ENCODE measurements at regions not wholly inside any gene's neighbourhood (a gene's known extent, or its start where the extent isn't known, plus 50 kb on each side); places are given as distances from the start of the nearest gene placed in this dataset.
"Not testable (repeated sequence)": the region's sequence is repeated elsewhere in the genome, so short reads cannot be mapped to it uniquely, and the experiment has no call there.

DNA sequence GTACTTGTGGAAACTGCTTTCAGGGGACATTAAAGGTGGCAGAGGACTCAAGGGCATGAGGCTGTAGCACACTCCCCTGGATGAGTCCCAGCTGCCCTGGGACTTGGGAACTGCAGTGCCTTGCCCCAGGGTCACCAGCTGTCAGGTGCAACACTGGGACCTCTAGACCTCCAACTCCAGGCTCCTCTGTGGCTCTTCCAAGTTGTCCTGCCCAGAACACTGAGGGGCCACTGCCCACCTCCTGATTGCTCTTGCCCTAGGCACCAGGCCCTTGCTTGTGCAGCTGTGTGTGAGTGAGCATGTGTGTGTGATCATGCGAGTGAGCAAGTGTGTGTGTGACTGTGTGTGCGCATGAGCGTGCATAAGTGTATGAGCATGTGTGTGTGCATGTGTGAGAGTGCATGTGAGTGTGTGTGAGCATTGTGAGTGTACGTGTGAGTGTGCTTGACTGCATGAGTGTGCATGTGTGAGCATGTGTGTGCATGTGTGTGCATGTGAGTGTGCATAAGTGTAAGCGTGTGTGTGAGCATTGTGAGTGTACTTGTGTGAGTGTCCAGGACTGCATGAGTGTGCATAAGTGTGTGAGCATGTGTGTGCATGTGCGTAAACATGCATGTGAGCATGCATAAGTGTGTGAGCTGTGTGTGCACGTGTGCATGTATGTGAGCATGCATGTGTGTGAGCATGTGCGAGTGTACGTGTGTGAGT is 301.5 kb downstream of the NDUFA10 start:
- DNase-seq = no peak

- DNase-seq = no peak
Measured at GRCh38 chr2:239722760-239723470, 302.2 kb downstream of the NDUFA10 start.

DNA sequence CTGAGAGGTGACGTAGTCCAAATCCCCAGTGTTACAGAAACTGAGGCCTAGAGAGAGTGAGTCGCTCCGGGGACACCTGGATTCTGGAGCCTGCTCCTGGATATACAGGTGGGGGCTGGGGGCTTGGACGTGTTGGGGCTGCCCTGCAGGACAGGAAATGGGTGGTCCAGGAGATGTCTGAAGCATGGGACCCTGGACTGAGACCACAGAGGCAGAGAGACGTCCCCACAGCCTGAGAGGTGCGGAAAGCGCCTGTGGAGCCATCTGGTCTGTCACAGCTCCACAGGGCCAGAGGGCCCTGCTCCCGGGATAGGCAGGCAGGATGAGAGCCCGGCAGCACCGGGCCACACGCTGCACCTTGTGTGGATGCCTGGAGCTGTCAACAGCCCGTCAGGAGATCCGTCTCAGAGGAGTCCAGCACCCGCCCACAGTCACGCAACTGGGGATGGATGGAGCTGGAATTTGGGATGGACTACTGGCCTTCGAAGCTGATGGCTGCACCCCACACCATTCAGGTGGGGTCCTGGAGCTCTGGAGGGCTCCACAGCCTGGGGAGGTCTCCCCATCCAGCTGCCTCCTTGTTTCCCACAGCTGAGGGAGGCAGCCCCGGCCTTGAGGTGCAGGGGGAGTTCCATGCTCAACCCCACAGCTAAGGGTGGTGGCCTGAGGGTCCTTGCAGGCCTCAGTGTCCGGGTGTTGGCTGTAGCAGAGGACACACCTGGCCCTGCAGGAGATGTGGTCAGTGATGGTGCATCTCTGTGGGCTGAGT is 303.0 kb downstream of the NDUFA10 start:
- no peak for DNase-seq

DNA sequence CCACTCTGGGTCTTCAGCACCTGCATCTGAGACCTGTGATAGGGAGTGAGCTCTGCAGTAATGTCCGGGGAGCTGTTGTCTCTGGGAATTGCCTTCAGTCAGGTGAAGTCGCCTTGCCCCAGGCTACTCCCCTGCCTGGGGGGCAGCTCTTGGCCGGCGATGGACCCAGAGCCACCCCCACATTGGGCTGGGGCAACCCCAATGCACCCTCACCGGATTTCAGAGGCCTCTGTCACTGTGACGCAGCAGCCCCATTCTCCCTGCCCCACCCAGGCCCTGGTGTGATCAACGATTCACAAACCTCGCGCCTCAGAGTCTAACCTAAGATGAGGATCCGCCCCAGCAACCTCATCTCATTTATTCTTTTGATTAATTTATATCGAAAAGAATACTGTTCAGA is 303.6 kb downstream of the NDUFA10 start:
- DNase-seq = no peak

- no peak for DNase-seq
Measured at GRCh38 chr2:239720361-239721360, 304.5 kb downstream of the NDUFA10 start.

DNA sequence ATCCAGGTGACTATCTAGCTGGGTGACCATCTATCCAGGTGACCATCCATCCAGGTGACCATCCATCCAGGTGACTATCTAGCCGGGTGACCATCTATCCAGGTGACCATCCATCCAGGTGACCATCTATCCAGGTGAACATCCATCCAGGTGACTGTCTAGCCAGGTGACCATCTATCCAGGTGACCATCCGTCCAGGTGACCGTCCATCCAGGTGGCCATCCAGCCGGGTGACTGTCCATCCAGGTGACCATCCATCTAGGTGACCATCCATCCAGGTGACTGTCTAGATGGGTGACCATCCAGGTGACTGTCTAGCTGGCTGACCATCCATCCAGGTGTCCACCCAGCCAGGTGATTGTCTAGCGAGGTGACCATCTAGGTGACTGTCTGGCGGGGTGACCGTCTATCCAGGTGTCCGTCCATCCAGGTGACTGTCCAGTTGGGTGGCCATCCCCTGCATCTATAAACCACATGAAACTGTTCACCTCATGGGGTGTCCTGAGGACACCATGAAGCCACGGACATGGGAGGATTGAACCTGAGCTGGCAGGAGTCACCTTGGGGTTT is 305.3 kb downstream of the NDUFA10 start:
- DNase-seq = no peak

DNA sequence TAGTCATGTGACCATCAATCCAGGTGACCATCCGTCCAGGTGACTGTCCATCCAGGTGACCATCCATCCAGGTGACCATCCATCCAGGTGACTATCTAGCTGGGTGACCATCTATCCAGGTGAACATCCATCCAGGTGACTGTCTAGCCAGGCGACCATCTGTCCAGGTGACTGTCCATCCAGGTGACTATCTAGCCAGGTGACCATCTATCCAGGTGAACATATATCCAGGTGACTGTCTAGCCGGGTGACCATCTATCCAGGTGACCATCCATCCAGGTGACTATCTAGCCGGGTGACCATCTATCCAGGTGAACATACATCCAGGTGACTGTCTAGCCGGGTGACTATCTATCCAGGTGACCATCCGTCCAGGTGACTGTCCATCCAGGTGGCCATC is 306.2 kb downstream of the NDUFA10 start:
- not testable (repeated sequence) for DNase-seq

- no peak for DNase-seq
Measured at GRCh38 chr2:239717706-239718105, 307.4 kb downstream of the NDUFA10 start.

DNA sequence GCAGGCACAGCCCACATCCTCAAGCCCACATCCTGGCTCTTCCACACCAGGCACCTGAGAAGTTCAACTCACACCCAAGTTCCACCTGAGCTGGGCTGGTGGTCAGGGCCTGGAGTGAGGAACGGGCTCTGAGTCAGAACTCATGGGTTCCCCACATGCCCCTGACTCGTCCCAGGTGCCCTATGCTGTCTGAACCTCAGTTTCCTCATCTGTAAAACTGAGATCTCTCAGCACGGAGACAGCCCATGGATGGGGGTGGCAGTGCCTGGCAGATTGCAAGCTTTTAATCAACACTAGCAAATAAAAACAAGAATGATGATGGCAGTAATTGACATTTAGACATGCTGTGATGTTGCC is 307.8 kb downstream of the NDUFA10 start:
- DNase-seq = no peak

DNA sequence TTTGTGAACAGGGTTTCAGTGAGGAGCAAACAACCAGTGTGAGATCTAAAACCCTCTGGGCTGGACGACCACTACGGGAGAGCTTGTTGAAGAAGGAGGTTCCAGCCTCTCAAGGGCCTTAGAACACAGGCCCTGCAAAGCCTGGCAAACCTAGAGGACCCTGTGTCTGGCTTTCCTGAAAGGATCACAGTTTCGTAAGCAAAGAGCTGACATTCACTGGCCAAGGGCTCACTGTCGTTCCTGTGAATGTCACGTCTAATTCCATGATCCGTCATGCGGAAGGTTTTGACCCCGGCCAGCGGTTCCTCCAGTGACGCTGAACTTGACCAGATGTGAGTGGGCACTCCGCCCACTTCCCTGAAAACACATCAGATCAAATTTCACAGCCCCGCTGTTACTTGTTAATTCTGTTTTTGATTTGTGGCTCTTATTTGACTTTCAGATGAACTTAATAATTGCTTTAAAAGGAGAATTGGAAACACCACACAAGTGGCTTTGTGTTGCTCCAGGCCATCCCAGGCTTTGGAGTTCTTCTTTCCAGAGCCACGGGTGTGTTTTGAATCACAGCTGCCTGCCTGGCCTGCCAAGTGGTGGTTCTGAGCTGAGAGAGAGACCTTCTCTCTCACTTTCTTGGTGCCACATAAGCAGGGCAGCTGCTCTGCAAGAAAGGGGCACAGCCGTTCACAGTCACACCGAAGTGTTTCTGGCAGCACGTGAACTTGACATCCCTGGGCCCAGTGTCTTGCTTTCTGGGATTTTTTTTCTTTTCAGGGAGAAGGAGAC is 308.4 kb downstream of the NDUFA10 start:
- DNase-seq = peak; percentile 67

GRCh38 chr2:239716009-239716408 is 309.1 kb downstream of the NDUFA10 start:
- no peak for DNase-seq

DNA sequence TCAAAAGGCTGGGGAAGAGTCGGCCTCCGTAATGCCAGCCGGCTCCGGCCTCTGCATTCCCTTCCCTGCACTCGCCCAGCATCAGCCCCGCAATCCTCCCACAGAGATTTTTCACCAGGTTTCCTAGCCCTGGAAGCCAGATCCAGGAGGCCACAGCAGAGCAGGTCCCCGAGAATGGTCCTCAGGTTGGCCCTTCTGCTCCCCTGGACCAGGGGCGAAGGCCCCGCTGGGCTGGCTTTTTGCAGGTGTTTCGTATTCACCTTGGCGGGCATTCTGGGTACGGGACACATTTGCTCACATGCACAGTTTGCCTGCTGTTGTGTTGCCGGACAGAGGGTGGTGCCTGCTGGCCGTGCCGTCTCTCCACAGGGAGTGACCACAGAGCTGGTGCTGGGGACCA is 309.5 kb downstream of the NDUFA10 start:
- no peak for DNase-seq

- no peak for DNase-seq
Measured at GRCh38 chr2:239715202-239715601, 309.9 kb downstream of the NDUFA10 start.

DNA sequence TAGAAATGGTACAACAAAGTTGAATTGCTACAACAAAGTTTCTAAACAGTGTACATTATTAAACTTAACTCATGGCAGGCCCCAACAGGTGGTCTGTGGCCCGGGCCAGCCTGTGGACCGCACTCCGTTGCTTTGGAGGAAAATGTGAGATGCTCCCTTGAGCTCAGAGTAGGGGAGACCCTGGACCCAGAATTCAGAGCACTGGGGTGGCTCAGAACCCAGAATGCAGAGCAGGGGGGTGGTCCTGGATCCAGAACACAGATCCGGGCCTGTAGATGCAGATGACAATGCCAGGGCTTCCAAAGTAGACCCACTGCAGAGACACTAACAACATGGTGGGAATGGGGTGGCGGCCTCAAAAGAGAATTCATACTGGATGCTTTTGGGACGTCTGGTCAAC is 311.0 kb downstream of the NDUFA10 start:
- no peak for DNase-seq

- DNase-seq = no peak
Measured at GRCh38 chr2:239712755-239713154, 311.9 kb upstream of the HDAC4 start.

- no peak for DNase-seq
Measured at GRCh38 chr2:239711911-239712570, 311.2 kb upstream of the HDAC4 start.

- DNase-seq = no peak
Measured at GRCh38 chr2:239710953-239711861, 310.4 kb upstream of the HDAC4 start.

GRCh38 chr2:239706367-239706766 is 305.5 kb upstream of the HDAC4 start:
- DNase-seq = peak; percentile 6

DNA sequence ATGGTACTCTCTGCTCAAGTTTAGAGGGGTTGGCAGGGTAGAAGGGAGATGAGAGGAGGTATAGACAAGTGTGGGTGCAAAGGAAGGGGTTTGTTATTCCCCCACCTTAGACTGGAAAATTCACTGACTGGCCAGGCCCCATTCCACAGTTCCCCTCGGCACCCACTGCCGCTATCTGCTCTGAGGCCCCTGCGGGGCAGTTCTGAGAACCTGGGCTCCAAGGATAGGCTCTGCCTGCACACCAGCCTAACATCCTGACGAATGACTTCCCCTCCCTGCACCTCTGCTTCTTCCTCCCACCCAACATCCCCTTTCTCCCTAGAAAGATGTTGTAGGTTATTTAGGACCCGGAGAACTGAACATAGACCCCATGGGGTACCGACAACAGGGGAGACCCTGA is 303.9 kb upstream of the HDAC4 start:
- no peak for DNase-seq

DNA sequence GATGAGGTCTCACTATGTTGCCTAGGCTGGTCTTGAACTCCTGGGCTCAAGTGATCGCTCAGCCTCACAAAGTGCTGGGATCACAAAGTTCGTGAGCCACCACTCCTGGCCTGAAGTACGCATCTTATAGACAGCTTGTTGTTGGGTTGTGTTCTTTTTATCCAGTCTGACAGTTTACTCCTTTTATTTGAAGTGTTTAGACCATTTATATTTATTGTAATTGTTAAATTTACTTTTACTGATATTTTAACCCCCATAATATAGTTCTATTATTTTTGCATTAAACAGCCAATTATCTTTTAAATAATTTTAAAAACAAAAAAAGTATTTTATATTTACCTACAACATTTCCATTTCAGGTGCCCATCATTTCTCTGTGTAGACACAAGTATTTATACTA is 303.0 kb upstream of the HDAC4 start:
- no peak for DNase-seq

Measured in midbrain (tissue), 1 donor.